ENCODE measurements at regions not wholly inside any gene's neighbourhood (a gene's known extent, or its start where the extent isn't known, plus 50 kb on each side); places are given as distances from the start of the nearest gene placed in this dataset.

DNA sequence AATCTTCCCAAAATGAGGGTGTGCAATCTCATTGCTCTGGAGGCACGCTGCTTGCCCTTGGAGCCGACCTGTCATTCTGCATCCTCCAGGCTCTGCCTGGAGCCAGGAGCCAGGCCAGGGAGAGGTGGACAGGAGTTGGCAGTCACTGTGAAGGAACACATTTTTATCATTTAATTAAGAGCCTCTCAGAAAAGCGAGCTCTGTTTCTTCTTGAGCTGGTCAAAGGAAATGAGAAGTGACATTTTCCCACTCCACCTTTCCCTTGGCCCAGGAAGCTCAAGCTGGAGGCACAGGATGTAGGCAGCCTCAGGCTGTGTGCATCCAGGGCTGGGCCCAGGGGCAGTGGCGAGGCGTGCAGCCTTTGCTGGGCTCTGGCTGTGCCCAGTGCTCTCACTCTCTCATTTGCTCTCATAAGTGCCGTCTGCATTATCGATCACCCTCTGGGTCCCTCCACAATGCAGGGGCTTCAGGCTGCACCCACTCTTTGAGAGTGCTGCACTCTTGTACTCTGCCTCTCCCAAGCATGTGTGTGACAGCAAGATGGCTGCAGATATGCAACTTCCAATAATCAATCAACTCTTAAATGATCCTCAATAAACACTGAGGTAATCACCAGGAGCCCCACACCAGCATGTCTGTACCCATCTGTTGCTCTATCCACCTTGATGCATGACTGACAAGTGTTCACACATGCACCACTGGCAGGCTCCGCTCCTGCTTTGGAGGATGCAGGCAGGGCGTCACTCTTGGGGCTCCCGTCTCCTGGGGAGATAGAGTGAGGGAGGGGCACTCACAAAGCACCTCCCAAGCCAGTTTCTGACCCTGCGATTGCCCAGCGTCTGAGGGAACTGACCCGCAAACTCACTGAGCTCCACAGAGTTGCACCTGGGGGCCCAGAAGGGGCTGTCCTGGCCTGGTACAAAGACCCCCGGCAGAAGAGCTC, 171.4 kb downstream of the ZNF248 start:
- no peak for DNase-seq

- DNase-seq, result no peak
Observed at GRCh38 chr10:37684765-37685164, 172.6 kb downstream of the ZNF248 start.

DNA sequence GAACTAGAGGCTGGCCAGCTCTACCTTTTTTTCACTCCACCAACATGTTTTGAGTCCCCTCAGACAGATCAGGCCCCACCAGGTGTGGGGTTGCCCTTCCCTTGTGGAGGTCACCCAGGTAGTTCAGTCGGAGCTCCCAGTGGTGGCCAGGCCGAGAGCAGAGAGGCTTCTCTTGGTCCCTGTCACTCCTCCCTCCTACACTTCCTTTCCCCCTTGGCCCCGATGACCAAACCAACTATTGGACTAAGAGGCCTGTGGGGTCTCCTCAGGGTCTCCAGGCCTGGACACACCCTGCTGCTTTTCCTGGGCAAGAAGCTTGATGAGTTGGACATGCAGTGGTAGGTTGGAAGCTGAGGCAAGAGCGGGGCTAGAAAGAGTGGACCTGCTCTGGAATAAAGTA, 174.8 kb downstream of the ZNF248 start:
- DNase-seq, result no peak

- DNase-seq, result no peak
Observed at GRCh38 chr10:37681617-37681999, 175.8 kb downstream of the ZNF248 start.

DNA sequence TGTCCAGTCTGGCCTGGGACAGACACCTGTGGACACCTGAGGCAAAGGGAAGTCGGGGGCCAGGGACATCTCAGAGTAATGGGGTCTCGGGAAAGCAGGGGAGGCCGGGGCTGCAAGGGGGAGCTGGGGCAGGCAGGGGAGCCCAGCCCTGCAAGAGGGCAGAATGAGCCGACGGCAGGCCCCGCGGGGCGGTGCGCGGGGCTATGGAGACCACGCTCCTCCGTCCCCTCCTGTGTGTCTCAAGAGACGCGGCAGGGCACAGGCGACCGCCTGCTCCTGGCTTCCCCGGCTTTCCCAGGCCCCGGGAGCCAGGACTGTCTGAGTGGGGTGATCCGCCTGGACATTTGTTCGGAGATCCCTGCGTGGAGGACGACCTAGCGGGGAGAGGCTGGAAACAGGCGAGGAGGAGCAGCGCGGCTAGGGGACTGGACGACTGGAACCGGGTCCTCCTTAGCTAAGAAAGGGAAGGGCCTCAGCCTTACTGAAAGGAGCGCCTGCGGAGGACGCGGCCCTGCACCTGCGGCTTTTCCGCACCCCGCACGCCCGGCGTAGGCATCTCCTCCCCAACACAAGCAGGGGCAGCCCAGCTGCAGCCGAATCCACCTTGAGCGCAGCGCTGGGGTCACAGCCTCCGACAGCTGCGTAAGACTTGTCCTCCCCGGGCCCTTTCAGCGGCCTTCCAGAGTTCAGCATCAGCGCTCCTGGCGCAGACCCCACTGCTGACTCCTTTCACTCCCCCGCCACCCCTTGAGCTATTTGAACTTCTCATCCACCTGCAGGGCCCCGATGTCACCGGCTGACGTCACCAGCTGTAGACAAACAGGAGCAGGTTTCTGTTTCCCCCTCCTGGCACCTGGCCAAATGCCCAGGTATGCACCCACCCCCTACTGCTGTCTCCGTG, 176.4 kb downstream of the ZNF248 start:
- DNase-seq, result no peak

GRCh38 chr10:37680243-37680683, 177.1 kb downstream of the ZNF248 start:
- no peak for DNase-seq

- DNase-seq, result no peak
Observed at GRCh38 chr10:37679465-37679864, 177.9 kb downstream of the ZNF248 start.

DNA sequence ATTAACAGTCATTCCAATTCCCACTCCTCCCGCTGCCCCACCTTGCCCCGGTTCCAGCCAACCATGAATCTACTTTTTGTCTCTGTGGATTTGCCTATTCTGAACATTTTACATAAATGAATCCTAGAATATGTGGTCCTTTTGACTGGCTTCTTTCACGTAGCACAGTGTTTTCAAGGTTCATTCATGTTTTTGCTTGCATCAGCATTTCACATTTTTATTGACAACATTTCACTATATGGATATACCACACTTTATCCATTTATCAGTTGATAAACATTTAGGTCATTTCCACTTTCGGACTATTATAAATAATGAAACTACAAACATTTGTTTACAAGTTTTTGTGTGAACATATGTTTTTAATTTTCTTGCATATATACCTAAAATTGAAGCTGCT, 182.0 kb downstream of the ZNF248 start:
- DNase-seq, result no peak

DNA sequence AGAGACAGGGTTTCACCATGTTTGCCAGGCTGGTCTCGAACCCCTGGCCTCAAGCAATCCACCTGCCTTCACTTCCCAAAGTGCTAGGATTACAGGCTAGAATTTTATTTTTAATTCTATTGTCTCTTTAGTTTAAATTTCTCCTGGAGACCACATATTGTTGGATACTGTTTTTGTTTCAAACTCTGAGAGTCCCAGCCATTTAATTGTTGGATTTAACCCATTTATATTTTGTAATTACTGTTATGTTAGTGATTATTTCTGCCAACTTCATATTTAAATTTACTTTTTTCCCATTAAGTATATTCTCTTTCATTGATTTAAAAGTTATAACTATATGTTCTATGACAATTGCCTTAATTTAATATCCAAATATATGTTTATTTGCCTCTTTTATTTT, 185.6 kb downstream of the ZNF248 start:
- DNase-seq, result no peak

- no peak for DNase-seq
Observed at GRCh38 chr10:37667736-37668135, 189.7 kb downstream of the ZNF248 start.

DNA sequence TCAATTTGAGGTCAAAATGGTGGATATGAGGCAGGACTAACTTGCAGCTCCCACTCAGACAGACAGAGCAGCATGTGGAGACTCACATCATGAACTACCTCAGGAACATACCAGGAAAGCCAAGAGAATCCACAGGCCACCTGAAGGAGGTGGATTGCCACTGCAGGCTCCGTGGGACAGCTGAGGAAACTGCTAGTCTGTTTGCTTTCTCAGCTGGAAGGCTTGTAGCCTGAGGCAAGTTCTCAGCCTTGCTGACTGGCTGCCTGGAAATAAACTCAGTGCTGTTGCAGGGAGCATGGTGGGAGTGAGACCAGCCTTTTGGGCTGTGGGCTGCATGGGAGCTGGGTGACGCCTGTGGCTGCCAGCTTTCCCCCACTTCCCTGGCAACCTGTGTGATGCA, 202.9 kb downstream of the ZNF248 start:
- DNase-seq, result no peak

GRCh38 chr10:37643187-37643586, 214.2 kb downstream of the ZNF248 start:
- no peak for DNase-seq

GRCh38 chr10:37640301-37640700, 217.1 kb downstream of the ZNF248 start:
- no peak for DNase-seq

DNA sequence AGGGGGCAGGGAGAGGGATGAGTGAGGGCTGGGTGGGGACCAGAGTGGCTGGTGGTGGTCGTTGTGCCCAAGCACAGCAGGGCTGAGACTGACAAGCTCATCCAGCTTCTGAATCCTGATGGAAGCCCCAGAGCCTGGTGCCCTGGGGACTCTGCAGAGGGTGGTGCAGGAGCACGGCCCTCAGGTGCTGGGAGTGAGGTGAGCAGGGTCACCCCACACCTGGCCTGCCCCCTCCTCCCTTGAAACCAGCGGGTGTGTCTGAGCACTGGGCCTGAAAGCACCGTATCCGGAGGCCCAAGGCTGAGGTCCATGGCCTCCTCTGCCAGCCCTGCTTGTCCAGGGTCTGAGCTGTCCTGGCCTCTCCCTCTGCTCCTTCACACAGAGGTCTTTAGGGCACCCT, 218.2 kb downstream of the ZNF248 start:
- no peak for DNase-seq

GRCh38 chr10:37638569-37638968, 218.8 kb downstream of the ZNF248 start:
- DNase-seq, result no peak

DNA sequence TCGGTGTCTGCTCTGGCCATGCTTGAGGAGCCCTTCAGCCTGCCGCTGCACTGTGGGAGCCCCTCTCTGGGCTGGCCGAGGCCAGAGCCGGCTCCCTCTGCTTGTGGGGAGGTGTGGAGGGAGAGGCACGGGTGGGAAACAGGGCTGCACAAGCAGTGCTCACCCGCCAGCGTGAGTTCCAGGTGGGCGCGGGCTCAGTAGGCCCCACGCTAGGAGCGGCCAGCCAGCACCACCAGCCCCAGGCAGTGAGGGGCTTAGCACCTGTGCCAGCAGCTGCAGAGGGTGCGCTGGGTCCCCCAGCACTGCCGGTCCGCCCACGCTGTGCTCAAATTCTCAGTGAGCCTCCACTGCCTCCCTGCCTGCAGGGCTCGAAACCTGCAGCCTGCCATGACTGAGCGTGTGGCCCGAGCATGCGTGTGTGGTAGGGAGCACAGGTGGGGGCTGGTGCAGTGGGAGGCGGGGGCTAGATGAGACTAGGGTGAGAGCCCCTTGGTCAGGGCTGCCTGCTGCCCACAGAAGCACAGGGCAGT, 223.0 kb downstream of the ZNF248 start:
- no peak for DNase-seq

- no peak for DNase-seq
Observed at GRCh38 chr10:37632641-37633040, 224.8 kb downstream of the ZNF248 start.

DNA sequence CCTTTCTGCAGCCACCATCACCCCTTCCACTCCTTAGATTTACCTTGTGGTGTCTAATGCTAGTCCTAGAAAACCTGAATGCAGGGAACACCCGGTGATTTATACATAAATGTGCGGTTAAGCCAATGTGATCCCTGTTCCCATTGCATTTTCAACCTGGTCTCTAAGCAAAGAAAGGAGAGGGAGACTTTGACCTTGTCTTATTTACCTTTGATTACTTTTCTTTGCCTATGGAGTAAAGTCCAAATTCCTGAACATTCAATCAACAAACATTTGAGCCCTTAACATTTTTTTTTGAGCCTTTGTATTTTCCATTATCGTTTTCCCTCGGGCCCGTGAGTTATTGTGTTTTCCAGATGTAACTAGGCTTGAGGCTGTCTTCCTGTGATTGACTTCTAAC, 233.9 kb downstream of the ZNF248 start:
- no peak for DNase-seq

- no peak for DNase-seq
Observed at GRCh38 chr10:37619336-37619735, 238.1 kb downstream of the ZNF248 start.

DNA sequence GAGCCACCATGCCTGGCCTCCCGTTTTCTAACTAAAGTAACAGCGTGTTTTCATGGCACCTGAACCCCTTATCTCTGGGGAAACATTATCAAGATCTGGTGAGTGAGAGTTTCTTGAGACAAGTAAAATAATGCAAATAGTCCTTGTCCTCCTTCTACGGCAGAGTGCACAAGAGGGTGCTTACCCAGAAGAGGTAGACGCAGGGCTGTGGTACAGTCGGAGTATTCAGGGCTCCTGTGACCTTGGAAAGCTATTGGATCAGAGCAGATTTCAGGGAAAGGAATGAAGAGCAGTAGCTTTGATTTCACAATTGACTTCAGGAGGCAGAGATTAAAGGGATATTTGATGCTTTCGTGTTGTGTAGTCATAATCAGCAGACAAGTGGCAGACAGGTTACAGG, 269.1 kb downstream of the ZNF248 start:
- no peak for DNase-seq

DNA sequence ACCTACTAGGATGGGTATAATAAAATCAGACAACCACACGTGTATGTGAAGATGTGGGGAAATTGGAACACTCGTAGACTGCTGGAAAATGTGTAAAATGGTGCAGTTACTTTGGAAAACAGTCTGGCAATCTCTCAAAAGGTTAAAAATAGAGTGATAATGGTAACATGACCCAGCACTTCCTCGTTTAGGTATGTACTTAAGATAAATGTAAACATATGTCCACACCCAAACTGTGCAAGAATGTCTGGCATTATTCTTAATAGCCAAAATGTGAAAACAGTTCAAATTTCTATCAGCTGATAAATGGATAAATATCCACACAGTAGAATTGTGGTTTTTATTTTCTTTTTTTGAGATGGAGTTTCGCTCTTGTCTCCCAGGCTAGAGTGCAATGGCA, 272.8 kb downstream of the ZNF248 start:
- DNase-seq, result no peak

DNA sequence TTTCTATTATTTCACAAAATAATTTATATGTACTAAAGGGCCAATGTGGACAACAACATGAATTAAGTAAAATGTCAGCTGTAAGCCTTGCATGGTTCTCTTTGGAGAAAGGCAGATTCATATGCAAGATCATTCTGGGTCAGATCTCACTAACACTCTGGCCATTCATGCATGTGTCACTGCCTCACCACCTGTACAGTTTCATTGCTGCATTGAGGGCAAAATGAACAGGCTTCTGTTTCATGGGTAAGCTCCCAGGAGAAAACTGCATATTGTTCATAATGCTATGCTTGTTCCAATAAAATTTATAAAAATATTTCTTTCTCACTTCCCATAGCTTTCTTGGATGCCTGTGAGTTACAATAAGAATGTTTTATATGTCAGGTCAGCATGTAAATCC, 275.2 kb downstream of the ZNF248 start:
- no peak for DNase-seq

- no peak for DNase-seq
Observed at GRCh38 chr10:37576154-37576553, 281.3 kb downstream of the ZNF248 start.

GRCh38 chr10:37572206-37572605, 285.2 kb downstream of the ZNF248 start:
- DNase-seq, result no peak
